Lower lobe of right lung (tissue), 2 donors: ENCODE measurements at regions not wholly inside any gene's neighbourhood (a gene's known extent, or its start where the extent isn't known, plus 50 kb on each side); places are given as distances from the start of the nearest gene placed in this dataset.

ENCODE experiments used
- ATAC-seq, 2 donors: fragments of 200-7000 bp; cut with Tn5 transposase; one replicate each; pipeline ENCODE4 v1.9.1; 2020 to 2022; ENCODE audit warnings: mild to moderate bottlenecking in 2 of 2, moderate library complexity in 2 of 2
- DNase-seq: peaks from one replicate; pipeline ENCODE4 v3.0.0-alpha.2; 2020
- H3K27ac ChIP-seq: fragments of 200-600 bp; one replicate; pipeline ENCODE4 v1.8.0; 2022
- H3K27me3 ChIP-seq: fragments of 200-600 bp; one replicate; pipeline ENCODE4 v1.8.0; 2022; ENCODE audit warnings: low read depth
- H3K36me3 ChIP-seq: fragments of 200-600 bp; one replicate; pipeline ENCODE4 v1.8.0; 2022; ENCODE audit warnings: mild to moderate bottlenecking
- H3K4me1 ChIP-seq: fragments of 200-600 bp; one replicate; pipeline ENCODE4 v1.8.0; 2022
- H3K4me3 ChIP-seq: fragments of 200-600 bp; one replicate; pipeline ENCODE4 v1.8.0; 2022; ENCODE audit warnings: mild to moderate bottlenecking
- H3K9me3 ChIP-seq: fragments of 200-600 bp; one replicate; pipeline ENCODE4 v1.8.0; 2022
- CTCF ChIP-seq: fragments of 200-600 bp; IDR thresholded peaks from one replicate; pipeline ENCODE4 v1.8.0; 2022; ENCODE audit warnings: antibody characterized with exemption, mild to moderate bottlenecking
- intact Hi-C: fragments of 100-400 bp; cut with DNase I; formaldehyde crosslinking; loops from one replicate; pipeline ENCODE4 v1.11.0; 2022
- donor health status: DM: no; HTN: yes; CAD: no; lungs with severe emphysema.

- Histone ChIP-seq H3K27ac (no peak overlapping the region), H3K9me3 (no peaks in the 10 kb centered on the region), H3K27me3 (peaks cover 4% of the 10 kb centered on the region), H3K36me3 (no peaks in the 10 kb centered on the region), H3K4me3 (no peak overlapping the region), H3K4me1 (no peaks in the 10 kb centered on the region)
- no peak for ATAC-seq
- intact Hi-C loops = no loop called here
- no peak for TF ChIP-seq CTCF
- no peak for DNase-seq
Measured at GRCh38 chr10:83945982-83946718, 193.2 kb upstream of the GHITM start.

- TF ChIP-seq CTCF = no peak
Measured at GRCh38 chr10:83952314-83952713, 187.0 kb upstream of the GHITM start.

GRCh38 chr10:83953589-83953988, 185.7 kb upstream of the GHITM start:
- no peaks in the 10 kb centered on the region for H3K27me3 ChIP-seq
- intact Hi-C loops = no loop called here
- no peaks in the 10 kb centered on the region for H3K36me3 ChIP-seq
- no peak overlapping the region for H3K27ac ChIP-seq
- no peak overlapping the region for H3K4me3 ChIP-seq
- ATAC-seq (no peak), DNase-seq (no peak)
- TF ChIP-seq CTCF = no peak
- H3K9me3 ChIP-seq = no peaks in the 10 kb centered on the region
- no peaks in the 10 kb centered on the region for H3K4me1 ChIP-seq

More at GRCh38 chr10:83952314-83952713, 187.0 kb upstream of the GHITM start:
- no peaks in the 10 kb centered on the region for H3K9me3 ChIP-seq
- H3K27ac ChIP-seq = no peak overlapping the region
- H3K27me3 ChIP-seq = no peaks in the 10 kb centered on the region
- H3K36me3 ChIP-seq = no peaks in the 10 kb centered on the region
- DNase-seq = no peak
- H3K4me3 ChIP-seq = no peak overlapping the region
- intact Hi-C loops = no loop called here
- no peaks in the 10 kb centered on the region for H3K4me1 ChIP-seq
- no peak for ATAC-seq

- no peaks in the 10 kb centered on the region for H3K4me1 ChIP-seq
- intact Hi-C loops = no loop called here
- no peak for ATAC-seq
Measured at GRCh38 chr10:83954193-83954799, 185.0 kb upstream of the GHITM start.

GRCh38 chr10:83955406-83955805, 183.9 kb upstream of the GHITM start:
- no peaks in the 10 kb centered on the region for H3K27me3 ChIP-seq
- no peaks in the 10 kb centered on the region for H3K36me3 ChIP-seq
- H3K4me1 ChIP-seq = no peaks in the 10 kb centered on the region
- TF ChIP-seq CTCF = no peak
- intact Hi-C loops = no loop called here
- H3K9me3 ChIP-seq = no peaks in the 10 kb centered on the region
- DNase-seq = no peak
- no peak overlapping the region for H3K4me3 ChIP-seq
- H3K27ac ChIP-seq = no peak overlapping the region
- no peak for ATAC-seq

More at GRCh38 chr10:83954193-83954799, 185.0 kb upstream of the GHITM start:
- no peak overlapping the region for H3K27ac ChIP-seq
- no peaks in the 10 kb centered on the region for H3K36me3 ChIP-seq
- DNase-seq = no peak
- TF ChIP-seq CTCF = no peak
- H3K9me3 ChIP-seq = no peaks in the 10 kb centered on the region
- no peak overlapping the region for H3K4me3 ChIP-seq
- H3K27me3 ChIP-seq = no peaks in the 10 kb centered on the region
